ENCODE measurements at regions not wholly inside any gene's neighbourhood (a gene's known extent, or its start where the extent isn't known, plus 50 kb on each side); places are given as distances from the start of the nearest gene placed in this dataset.

DNA sequence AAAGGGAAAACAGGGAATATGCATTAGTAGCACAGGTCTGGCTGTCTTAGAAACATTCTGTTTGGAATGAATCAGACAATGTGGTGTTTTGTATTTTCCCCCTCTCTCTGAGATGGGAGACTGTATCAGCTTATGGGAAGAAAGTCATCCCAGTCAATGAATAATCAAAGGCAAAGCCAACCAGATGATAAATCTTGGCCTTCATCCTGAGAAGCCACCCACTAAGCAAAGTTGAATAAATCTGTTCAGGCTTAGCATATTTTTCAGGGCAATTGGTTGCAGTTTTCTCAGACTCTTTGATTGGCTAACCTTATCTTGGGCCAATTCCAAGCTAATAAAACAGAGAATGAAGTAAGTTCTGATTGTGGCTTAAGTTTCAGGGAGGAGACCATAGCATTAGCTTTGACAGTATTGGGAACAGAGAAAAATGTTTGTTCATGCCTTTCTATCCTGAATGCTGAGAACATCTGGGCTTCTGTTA lies 63.6 kb upstream of the ARL8B start:
- Histone ChIP-seq H3K36me3 (ENCODE audit: insufficient read depth, low read length) (no peaks in the 10 kb centered on the region), H3K4me2 (ENCODE audit: insufficient read depth, low read length) (peak overlapping the region; percentile 25), H2AFZ (ENCODE audit: low read length) (no peak overlapping the region), H3K4me3 (ENCODE audit: insufficient read depth, low read length) (no peak overlapping the region), H3K4me1 (ENCODE audit: insufficient read depth, low read length) (peaks cover 21% of the 10 kb centered on the region), H3K9me3 (ENCODE audit: low read depth, low read length) (no peaks in the 10 kb centered on the region), H3K27me3 (ENCODE audit: insufficient read depth, low read length) (peaks cover 4% of the 10 kb centered on the region), H3K27ac (ENCODE audit: low read depth, low read length) (peak overlapping the region; percentile 93), H4K20me1 (ENCODE audit: insufficient read depth, low read length) (no peaks in the 10 kb centered on the region), H3K79me2 (ENCODE audit: insufficient read depth, low read length) (no peaks in the 10 kb centered on the region)
- peak; percentile 87 for DNase-seq (ENCODE audit: insufficient read length, low spot score, missing footprints)
- TF ChIP-seq, protein P1, sequence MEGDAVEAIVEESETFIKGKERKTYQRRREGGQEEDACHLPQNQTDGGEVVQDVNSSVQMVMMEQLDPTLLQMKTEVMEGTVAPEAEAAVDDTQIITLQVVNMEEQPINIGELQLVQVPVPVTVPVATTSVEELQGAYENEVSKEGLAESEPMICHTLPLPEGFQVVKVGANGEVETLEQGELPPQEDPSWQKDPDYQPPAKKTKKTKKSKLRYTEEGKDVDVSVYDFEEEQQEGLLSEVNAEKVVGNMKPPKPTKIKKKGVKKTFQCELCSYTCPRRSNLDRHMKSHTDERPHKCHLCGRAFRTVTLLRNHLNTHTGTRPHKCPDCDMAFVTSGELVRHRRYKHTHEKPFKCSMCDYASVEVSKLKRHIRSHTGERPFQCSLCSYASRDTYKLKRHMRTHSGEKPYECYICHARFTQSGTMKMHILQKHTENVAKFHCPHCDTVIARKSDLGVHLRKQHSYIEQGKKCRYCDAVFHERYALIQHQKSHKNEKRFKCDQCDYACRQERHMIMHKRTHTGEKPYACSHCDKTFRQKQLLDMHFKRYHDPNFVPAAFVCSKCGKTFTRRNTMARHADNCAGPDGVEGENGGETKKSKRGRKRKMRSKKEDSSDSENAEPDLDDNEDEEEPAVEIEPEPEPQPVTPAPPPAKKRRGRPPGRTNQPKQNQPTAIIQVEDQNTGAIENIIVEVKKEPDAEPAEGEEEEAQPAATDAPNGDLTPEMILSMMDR (IDR thresholded peaks at IDR 0.05; ENCODE audit: extremely low read depth, low read depth, low read length), result no peak

- Histone ChIP-seq H3K4me2 (ENCODE audit: insufficient read depth, low read length) (no peak overlapping the region), H3K27ac (ENCODE audit: low read depth, low read length) (no peak overlapping the region), H3K36me3 (ENCODE audit: insufficient read depth, low read length) (no peaks in the 10 kb centered on the region), H3K4me1 (ENCODE audit: insufficient read depth, low read length) (peaks cover 16% of the 10 kb centered on the region), H3K79me2 (ENCODE audit: insufficient read depth, low read length) (no peaks in the 10 kb centered on the region), H3K27me3 (ENCODE audit: insufficient read depth, low read length) (peaks cover 4% of the 10 kb centered on the region), H2AFZ (ENCODE audit: low read length) (no peak overlapping the region), H3K4me3 (ENCODE audit: insufficient read depth, low read length) (no peak overlapping the region), H3K9me3 (ENCODE audit: low read depth, low read length) (no peaks in the 10 kb centered on the region), H4K20me1 (ENCODE audit: insufficient read depth, low read length) (no peaks in the 10 kb centered on the region)
- no peak for DNase-seq (ENCODE audit: insufficient read length, low spot score, missing footprints)
- TF ChIP-seq, protein P1 (IDR thresholded peaks at IDR 0.05; ENCODE audit: extremely low read depth, low read depth, low read length), result no peak
These were observed 62.3 kb upstream of the ARL8B start for GRCh38 chr3:5059782-5060181.

DNA sequence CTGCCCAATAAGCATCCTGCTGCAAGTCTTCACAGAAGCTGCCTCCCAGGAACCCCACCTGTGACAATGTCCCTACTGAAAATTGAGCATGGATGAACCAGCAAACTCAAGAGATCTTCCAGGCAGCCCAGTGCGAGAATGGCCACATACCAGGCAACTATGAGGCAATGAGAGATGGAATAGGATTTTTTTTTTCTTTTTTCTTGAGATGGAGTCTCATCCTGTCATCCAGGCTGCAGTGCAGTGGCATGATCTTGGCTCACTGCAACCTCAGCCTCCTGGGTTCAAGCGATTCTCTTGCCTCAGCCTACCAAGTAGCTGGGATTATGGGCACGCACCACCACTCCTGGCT lies 60.9 kb upstream of the ARL8B start:
- no peak overlapping the region for H3K4me3 ChIP-seq (ENCODE audit: insufficient read depth, low read length)
- peaks cover 16% of the 10 kb centered on the region for H3K4me1 ChIP-seq (ENCODE audit: insufficient read depth, low read length)
- H2AFZ ChIP-seq (ENCODE audit: low read length), result no peak overlapping the region
- no peaks in the 10 kb centered on the region for H3K9me3 ChIP-seq (ENCODE audit: low read depth, low read length)
- H3K4me2 ChIP-seq (ENCODE audit: insufficient read depth, low read length), result no peak overlapping the region
- no peaks in the 10 kb centered on the region for H4K20me1 ChIP-seq (ENCODE audit: insufficient read depth, low read length)
- no peak overlapping the region for H3K27ac ChIP-seq (ENCODE audit: low read depth, low read length)
- DNase-seq (ENCODE audit: insufficient read length, low spot score, missing footprints), result no peak
- no peaks in the 10 kb centered on the region for H3K36me3 ChIP-seq (ENCODE audit: insufficient read depth, low read length)
- H3K79me2 ChIP-seq (ENCODE audit: insufficient read depth, low read length), result no peaks in the 10 kb centered on the region
- TF ChIP-seq, protein P1 (IDR thresholded peaks at IDR 0.05; ENCODE audit: extremely low read depth, low read depth, low read length), result no peak
- H3K27me3 ChIP-seq (ENCODE audit: insufficient read depth, low read length), result peaks cover 4% of the 10 kb centered on the region

DNA sequence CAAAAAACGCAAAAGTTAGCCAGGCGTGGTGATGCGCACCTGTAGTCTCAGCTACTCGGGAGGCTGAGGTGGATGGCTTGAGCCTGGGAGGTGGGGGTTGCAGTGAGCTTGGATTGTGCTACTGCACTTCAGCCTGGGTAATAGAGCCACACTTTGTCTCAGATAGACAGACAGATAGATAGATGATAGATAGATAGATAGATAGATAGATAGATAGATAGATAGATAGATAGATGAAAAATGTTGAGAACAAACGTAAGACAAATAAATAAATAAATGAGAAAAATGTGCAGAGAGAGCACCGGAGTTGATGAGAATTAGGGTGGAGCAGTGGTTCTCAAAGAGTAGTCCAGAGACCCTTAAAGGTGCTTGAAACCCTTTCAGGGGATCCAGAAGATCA lies 58.4 kb upstream of the ARL8B start:
- DNase-seq (ENCODE audit: insufficient read length, low spot score, missing footprints), result no peak
- Histone ChIP-seq H3K79me2 (ENCODE audit: insufficient read depth, low read length) (no peaks in the 10 kb centered on the region), H4K20me1 (ENCODE audit: insufficient read depth, low read length) (no peaks in the 10 kb centered on the region), H3K4me1 (ENCODE audit: insufficient read depth, low read length) (peaks cover 3% of the 10 kb centered on the region), H3K36me3 (ENCODE audit: insufficient read depth, low read length) (no peaks in the 10 kb centered on the region), H3K4me2 (ENCODE audit: insufficient read depth, low read length) (no peak overlapping the region), H3K27ac (ENCODE audit: low read depth, low read length) (no peak overlapping the region), H2AFZ (ENCODE audit: low read length) (no peak overlapping the region), H3K27me3 (ENCODE audit: insufficient read depth, low read length) (peaks cover 4% of the 10 kb centered on the region), H3K9me3 (ENCODE audit: low read depth, low read length) (no peaks in the 10 kb centered on the region), H3K4me3 (ENCODE audit: insufficient read depth, low read length) (no peak overlapping the region)
- TF ChIP-seq, protein P1 (IDR thresholded peaks at IDR 0.05; ENCODE audit: extremely low read depth, low read depth, low read length), result no peak

Data from osteoblast (primary cell).